Neural cell (in vitro differentiated cells): ENCODE measurements at regions not wholly inside any gene's neighbourhood (a gene's known extent, or its start where the extent isn't known, plus 50 kb on each side); places are given as distances from the start of the nearest gene placed in this dataset.

Experiments used
- H2AFZ ChIP-seq: fragments of 200-600, 300-800 bp; sonication (generic), shearing (Covaris generic); 2 replicates; pipeline ENCODE4 v1.6.0; 2014; ENCODE audit warnings: low read depth, mild to moderate bottlenecking, antibody characterized with exemption, low read length, moderate library complexity
- H3F3A ChIP-seq: fragments of 200-600 bp; shearing (Covaris generic); 2 replicates; pipeline ENCODE4 v1.6.1; 2016; ENCODE audit warnings: mild to moderate bottlenecking, moderate library complexity, mixed read lengths, antibody characterized with exemption, low read length; ENCODE audit not compliant: insufficient read depth, poor library complexity, severe bottlenecking
- H3K27ac ChIP-seq: fragments of 200-600, 300-800 bp; sonication (generic), shearing (Covaris generic); 2 replicates; pipeline ENCODE4 v1.5.1; 2014; ENCODE audit warnings: mild to moderate bottlenecking, low read length, moderate library complexity
- H3K27me3 ChIP-seq: fragments of 300-800, 200-600 bp; sonication (generic), shearing (Covaris generic); 2 replicates; pipeline ENCODE4 v1.6.0; 2014; ENCODE audit warnings: mild to moderate bottlenecking, low read depth, low read length, moderate library complexity; ENCODE audit not compliant: insufficient read depth
- H3K36me3 ChIP-seq: fragments of 300-800, 200-600 bp; sonication (generic), shearing (Covaris generic); 2 replicates; pipeline ENCODE4 v1.5.1; 2014; ENCODE audit warnings: mild to moderate bottlenecking, antibody characterized with exemption, low read length, moderate library complexity; ENCODE audit not compliant: insufficient read depth
- H3K4me2 ChIP-seq: fragments of 300-800, 200-600 bp; sonication (generic), shearing (Covaris generic); 2 replicates; pipeline ENCODE4 v1.6.0; 2014; ENCODE audit warnings: mild to moderate bottlenecking, low read length
- H3K4me3 ChIP-seq: fragments of 300-800, 200-600 bp; sonication (generic), shearing (Covaris generic); 2 replicates; pipeline ENCODE4 v1.5.1; 2014; ENCODE audit warnings: mild to moderate bottlenecking, low read length, moderate library complexity
- H3K79me2 ChIP-seq: fragments of 200-600 bp; shearing (Covaris generic); replicated peaks from 2 replicates; pipeline ENCODE4 v1.6.0; 2014; ENCODE audit warnings: mild to moderate bottlenecking, low read length, moderate library complexity; ENCODE audit not compliant: insufficient read depth
- H3K9ac ChIP-seq: fragments of 300-800, 200-600 bp; sonication (generic), shearing (Covaris generic); 2 replicates; pipeline ENCODE4 v1.6.1; 2016; ENCODE audit warnings: mild to moderate bottlenecking, low read length, mixed read lengths
- H3K9me2 ChIP-seq: fragments of 200-600 bp; shearing (Covaris generic); 2 replicates; pipeline ENCODE4 v1.6.1; 2016; ENCODE audit warnings: mild to moderate bottlenecking, low read length, mixed read lengths; ENCODE audit not compliant: insufficient read depth
- H3K9me3 ChIP-seq: fragments of 200-600, 300-800 bp; sonication (generic), shearing (Covaris generic); 2 replicates; pipeline ENCODE4 v1.6.1; 2016; ENCODE audit warnings: mild to moderate bottlenecking, mixed run types, low read length, moderate library complexity, mixed read lengths
- H4K20me1 ChIP-seq: fragments of 200-600 bp; shearing (Covaris generic); 2 replicates; pipeline ENCODE4 v1.6.1; 2016; ENCODE audit warnings: mild to moderate bottlenecking, mixed run types; ENCODE audit not compliant: insufficient read depth
- EP300 ChIP-seq: fragments of 450-650 bp; conservative IDR thresholded peaks from 2 replicates; pipeline ENCODE4 v1.6.1; 2014; ENCODE audit warnings: antibody characterized with exemption, mild to moderate bottlenecking, moderate library complexity; ENCODE audit not compliant: poor library complexity, severe bottlenecking
- EZH2 ChIP-seq: fragments of 200-600, 300-800 bp; shearing (Covaris generic), sonication (generic); IDR thresholded peaks from 2 replicates; pipeline ENCODE4 v1.6.1; 2014; ENCODE audit warnings: antibody characterized with exemption, low read length, borderline replicate concordance, mild to moderate bottlenecking; ENCODE audit not compliant: insufficient read depth, poor library complexity, severe bottlenecking
- MXI1 ChIP-seq: fragments of 450-650 bp; conservative IDR thresholded peaks from 2 replicates; pipeline ENCODE4 v1.6.1; 2014; ENCODE audit warnings: antibody characterized with exemption, mild to moderate bottlenecking; ENCODE audit not compliant: poor library complexity, severe bottlenecking
- POLR2AphosphoS5 ChIP-seq: IDR thresholded peaks from 2 replicates; pipeline ENCODE4 v1.6.1; 2012
- RAD21 ChIP-seq: fragments of 450-650 bp; conservative IDR thresholded peaks from 2 replicates; pipeline ENCODE4 v1.6.1; 2014; ENCODE audit warnings: antibody characterized with exemption, mild to moderate bottlenecking, moderate library complexity
- SMC3 ChIP-seq: fragments of 450-650 bp; conservative IDR thresholded peaks from 2 replicates; pipeline ENCODE4 v1.6.1; 2014; ENCODE audit warnings: antibody characterized with exemption, mild to moderate bottlenecking, moderate library complexity; ENCODE audit not compliant: poor library complexity
- TAF1 ChIP-seq: IDR thresholded peaks from 2 replicates; pipeline ENCODE4 v1.6.1; 2012; ENCODE audit warnings: low read depth
- TF ChIP-seq, protein P1 (sequence below): IDR thresholded peaks from 2 replicates; pipeline ENCODE4 v1.6.1; 2012; ENCODE audit warnings: borderline replicate concordance
- TF ChIP-seq, protein P2 (sequence below): fragments of 450-650 bp; IDR thresholded peaks from 2 replicates; pipeline ENCODE4 v1.5.1; 2014; ENCODE audit warnings: antibody characterized with exemption, mild to moderate bottlenecking, moderate library complexity; ENCODE audit not compliant: poor library complexity, severe bottlenecking

DNA sequence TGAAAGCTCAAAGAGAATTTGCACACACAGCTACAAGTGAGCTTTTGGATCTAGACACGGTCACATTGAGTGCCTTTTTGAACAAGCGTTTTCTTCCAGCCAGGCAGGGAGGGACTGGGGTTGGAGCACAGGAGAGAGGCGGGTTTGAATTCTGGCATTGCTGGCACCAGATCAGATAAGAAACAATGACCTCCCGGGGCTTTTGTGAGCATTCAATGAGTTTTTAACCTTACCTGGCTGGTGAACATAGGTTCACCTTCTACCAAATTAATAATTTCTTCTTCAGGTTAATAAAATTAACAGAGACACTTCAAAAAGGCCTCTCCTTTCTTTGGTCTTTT is 312.9 kb upstream of the MSX2 start:
- Histone ChIP-seq H3K4me3 (no peak overlapping the region), H3K4me2 (no peak overlapping the region), H3K36me3 (no peaks in the 10 kb centered on the region), H3K79me2 (no peaks in the 10 kb centered on the region), H3K9me2 (no peaks in the 10 kb centered on the region), H3F3A (no peaks in the 10 kb centered on the region), H4K20me1 (no peaks in the 10 kb centered on the region), H2AFZ (no peak overlapping the region), H3K9me3 (no peaks in the 10 kb centered on the region), H3K9ac (no peak overlapping the region), H3K27me3 (no peaks in the 10 kb centered on the region), H3K27ac (no peak overlapping the region)
- TF ChIP-seq SMC3 (no peak), EZH2 (no peak), EP300 (no peak), RAD21 (no peak), MXI1 (no peak), POLR2AphosphoS5 (no peak), TAF1 (no peak)
- TF ChIP-seq, protein P1, sequence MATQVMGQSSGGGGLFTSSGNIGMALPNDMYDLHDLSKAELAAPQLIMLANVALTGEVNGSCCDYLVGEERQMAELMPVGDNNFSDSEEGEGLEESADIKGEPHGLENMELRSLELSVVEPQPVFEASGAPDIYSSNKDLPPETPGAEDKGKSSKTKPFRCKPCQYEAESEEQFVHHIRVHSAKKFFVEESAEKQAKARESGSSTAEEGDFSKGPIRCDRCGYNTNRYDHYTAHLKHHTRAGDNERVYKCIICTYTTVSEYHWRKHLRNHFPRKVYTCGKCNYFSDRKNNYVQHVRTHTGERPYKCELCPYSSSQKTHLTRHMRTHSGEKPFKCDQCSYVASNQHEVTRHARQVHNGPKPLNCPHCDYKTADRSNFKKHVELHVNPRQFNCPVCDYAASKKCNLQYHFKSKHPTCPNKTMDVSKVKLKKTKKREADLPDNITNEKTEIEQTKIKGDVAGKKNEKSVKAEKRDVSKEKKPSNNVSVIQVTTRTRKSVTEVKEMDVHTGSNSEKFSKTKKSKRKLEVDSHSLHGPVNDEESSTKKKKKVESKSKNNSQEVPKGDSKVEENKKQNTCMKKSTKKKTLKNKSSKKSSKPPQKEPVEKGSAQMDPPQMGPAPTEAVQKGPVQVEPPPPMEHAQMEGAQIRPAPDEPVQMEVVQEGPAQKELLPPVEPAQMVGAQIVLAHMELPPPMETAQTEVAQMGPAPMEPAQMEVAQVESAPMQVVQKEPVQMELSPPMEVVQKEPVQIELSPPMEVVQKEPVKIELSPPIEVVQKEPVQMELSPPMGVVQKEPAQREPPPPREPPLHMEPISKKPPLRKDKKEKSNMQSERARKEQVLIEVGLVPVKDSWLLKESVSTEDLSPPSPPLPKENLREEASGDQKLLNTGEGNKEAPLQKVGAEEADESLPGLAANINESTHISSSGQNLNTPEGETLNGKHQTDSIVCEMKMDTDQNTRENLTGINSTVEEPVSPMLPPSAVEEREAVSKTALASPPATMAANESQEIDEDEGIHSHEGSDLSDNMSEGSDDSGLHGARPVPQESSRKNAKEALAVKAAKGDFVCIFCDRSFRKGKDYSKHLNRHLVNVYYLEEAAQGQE: no peak

DNA sequence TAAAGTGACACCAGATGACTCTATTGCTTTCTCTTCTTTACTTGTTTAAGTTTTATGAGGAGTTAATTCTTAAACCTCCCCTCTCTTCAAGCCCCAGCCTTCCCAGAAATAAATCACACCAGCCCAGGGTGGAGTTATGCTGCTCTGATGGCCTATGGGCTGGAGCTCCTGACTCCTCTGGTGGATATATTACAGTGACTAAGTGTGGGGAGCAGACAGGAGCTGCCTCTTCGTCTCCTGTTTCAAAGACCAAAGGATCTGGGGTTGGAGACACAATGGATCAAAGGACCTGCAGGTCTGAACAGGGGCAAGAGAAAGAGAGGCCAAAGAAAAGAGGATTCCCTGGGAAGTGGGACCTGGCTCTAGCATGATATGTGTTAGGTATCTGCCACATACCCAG is 312.0 kb upstream of the MSX2 start:
- H3K27ac ChIP-seq: no peak overlapping the region
- H4K20me1 ChIP-seq: no peaks in the 10 kb centered on the region
- no peaks in the 10 kb centered on the region for H3K9me3 ChIP-seq
- H3K4me2 ChIP-seq: no peak overlapping the region
- TF ChIP-seq SMC3 (no peak), MXI1 (no peak), RAD21 (no peak), EZH2 (no peak), POLR2AphosphoS5 (no peak), TAF1 (no peak), EP300 (no peak)
- TF ChIP-seq, protein P1: no peak
- TF ChIP-seq, protein P2, sequence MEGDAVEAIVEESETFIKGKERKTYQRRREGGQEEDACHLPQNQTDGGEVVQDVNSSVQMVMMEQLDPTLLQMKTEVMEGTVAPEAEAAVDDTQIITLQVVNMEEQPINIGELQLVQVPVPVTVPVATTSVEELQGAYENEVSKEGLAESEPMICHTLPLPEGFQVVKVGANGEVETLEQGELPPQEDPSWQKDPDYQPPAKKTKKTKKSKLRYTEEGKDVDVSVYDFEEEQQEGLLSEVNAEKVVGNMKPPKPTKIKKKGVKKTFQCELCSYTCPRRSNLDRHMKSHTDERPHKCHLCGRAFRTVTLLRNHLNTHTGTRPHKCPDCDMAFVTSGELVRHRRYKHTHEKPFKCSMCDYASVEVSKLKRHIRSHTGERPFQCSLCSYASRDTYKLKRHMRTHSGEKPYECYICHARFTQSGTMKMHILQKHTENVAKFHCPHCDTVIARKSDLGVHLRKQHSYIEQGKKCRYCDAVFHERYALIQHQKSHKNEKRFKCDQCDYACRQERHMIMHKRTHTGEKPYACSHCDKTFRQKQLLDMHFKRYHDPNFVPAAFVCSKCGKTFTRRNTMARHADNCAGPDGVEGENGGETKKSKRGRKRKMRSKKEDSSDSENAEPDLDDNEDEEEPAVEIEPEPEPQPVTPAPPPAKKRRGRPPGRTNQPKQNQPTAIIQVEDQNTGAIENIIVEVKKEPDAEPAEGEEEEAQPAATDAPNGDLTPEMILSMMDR: no peak
- H3K9ac ChIP-seq: no peak overlapping the region
- H3K79me2 ChIP-seq: no peaks in the 10 kb centered on the region
- H3K9me2 ChIP-seq: no peaks in the 10 kb centered on the region
- no peak overlapping the region for H3K4me3 ChIP-seq
- H3K27me3 ChIP-seq: no peaks in the 10 kb centered on the region
- no peaks in the 10 kb centered on the region for H3F3A ChIP-seq
- H2AFZ ChIP-seq: no peak overlapping the region
- H3K36me3 ChIP-seq: no peaks in the 10 kb centered on the region
